ENCODE measurements at regions not wholly inside any gene's neighbourhood (a gene's known extent, or its start where the extent isn't known, plus 50 kb on each side); places are given as distances from the start of the nearest gene placed in this dataset.

GRCh38 chr2:51505533-51505932 is 473.6 kb upstream of the NRXN1 start:
- no peak for DNase-seq (ENCODE audit: low read depth)

GRCh38 chr2:51490576-51491234 is 458.8 kb upstream of the NRXN1 start:
- DNase-seq (ENCODE audit: low read depth), result no peak

GRCh38 chr2:51484605-51485004 is 452.7 kb upstream of the NRXN1 start:
- no peak for DNase-seq (ENCODE audit: low read depth)

GRCh38 chr2:51483720-51484119 is 451.8 kb upstream of the NRXN1 start:
- no peak for DNase-seq (ENCODE audit: low read depth)

GRCh38 chr2:51472783-51473182 is 440.9 kb upstream of the NRXN1 start:
- no peak for DNase-seq (ENCODE audit: low read depth)

- DNase-seq (ENCODE audit: low read depth), result peak; percentile 6
Measured at GRCh38 chr2:51472300-51472699, 440.4 kb upstream of the NRXN1 start.

GRCh38 chr2:51469102-51469501 is 437.2 kb upstream of the NRXN1 start:
- DNase-seq (ENCODE audit: low read depth), result no peak

GRCh38 chr2:51465326-51465725 is 433.4 kb upstream of the NRXN1 start:
- DNase-seq (ENCODE audit: low read depth), result no peak

GRCh38 chr2:51454177-51454576 is 422.2 kb upstream of the NRXN1 start:
- DNase-seq (ENCODE audit: low read depth), result no peak

GRCh38 chr2:51448911-51449310 is 417.0 kb upstream of the NRXN1 start:
- DNase-seq (ENCODE audit: low read depth), result no peak

GRCh38 chr2:51441786-51442185 is 409.9 kb upstream of the NRXN1 start:
- DNase-seq (ENCODE audit: low read depth), result no peak

GRCh38 chr2:51424418-51424817 is 392.5 kb upstream of the NRXN1 start:
- no peak for DNase-seq (ENCODE audit: low read depth)

- no peak for DNase-seq (ENCODE audit: low read depth)
Measured at GRCh38 chr2:51420511-51420910, 388.6 kb upstream of the NRXN1 start.

GRCh38 chr2:51413726-51414125 is 381.8 kb upstream of the NRXN1 start:
- DNase-seq (ENCODE audit: low read depth), result no peak

GRCh38 chr2:51410331-51410730 is 378.4 kb upstream of the NRXN1 start:
- no peak for DNase-seq (ENCODE audit: low read depth)

- DNase-seq (ENCODE audit: low read depth), result no peak
Measured at GRCh38 chr2:51409920-51410319, 378.0 kb upstream of the NRXN1 start.

GRCh38 chr2:51404226-51404625 is 372.3 kb upstream of the NRXN1 start:
- no peak for DNase-seq (ENCODE audit: low read depth)

- no peak for DNase-seq (ENCODE audit: low read depth)
Measured at GRCh38 chr2:51401546-51401945, 369.6 kb upstream of the NRXN1 start.

- DNase-seq (ENCODE audit: low read depth), result peak; percentile 17
Measured at GRCh38 chr2:51387235-51387634, 355.3 kb upstream of the NRXN1 start.

- DNase-seq (ENCODE audit: low read depth), result no peak
Measured at GRCh38 chr2:51379997-51380396, 348.1 kb upstream of the NRXN1 start.

GRCh38 chr2:51368250-51368649 is 336.3 kb upstream of the NRXN1 start:
- no peak for DNase-seq (ENCODE audit: low read depth)

- peak; percentile 9 for DNase-seq (ENCODE audit: low read depth)
Measured at GRCh38 chr2:51350100-51350499, 318.2 kb upstream of the NRXN1 start.

GRCh38 chr2:51344886-51345285 is 313.0 kb upstream of the NRXN1 start:
- no peak for DNase-seq (ENCODE audit: low read depth)

Measured in stromal cell of bone marrow (primary cell).